ENCODE measurements at regions not wholly inside any gene's neighbourhood (a gene's known extent, or its start where the extent isn't known, plus 50 kb on each side); places are given as distances from the start of the nearest gene placed in this dataset.

- TF ChIP-seq ELK1 (IDR thresholded peaks at IDR 0.05; ENCODE audit: low read depth, low read length) = no peak
- TF ChIP-seq NR2F1 (conservative IDR thresholded peaks at IDR 0.05) = no peak
- TF ChIP-seq CHD4 (IDR thresholded peaks at IDR 0.05) = no peak
- TF ChIP-seq TCF7 (IDR thresholded peaks at IDR 0.05; ENCODE audit: borderline replicate concordance) = no peak
- TF ChIP-seq YY1 (IDR thresholded peaks at IDR 0.05; ENCODE audit: low read depth, low read length) = peak; percentile 47; the same call in 1 of the 2 replicates
- no peak for TF ChIP-seq KAT2A (conservative IDR thresholded peaks at IDR 0.05; ENCODE audit: control insufficient read depth, low read depth, low read length)
- no peak for TF ChIP-seq HSF1 (IDR thresholded peaks at IDR 0.05; ENCODE audit: low read depth, low read length)
- TF ChIP-seq SMARCA5 (IDR thresholded peaks at IDR 0.05) = no peak
- TF ChIP-seq, protein P1, sequence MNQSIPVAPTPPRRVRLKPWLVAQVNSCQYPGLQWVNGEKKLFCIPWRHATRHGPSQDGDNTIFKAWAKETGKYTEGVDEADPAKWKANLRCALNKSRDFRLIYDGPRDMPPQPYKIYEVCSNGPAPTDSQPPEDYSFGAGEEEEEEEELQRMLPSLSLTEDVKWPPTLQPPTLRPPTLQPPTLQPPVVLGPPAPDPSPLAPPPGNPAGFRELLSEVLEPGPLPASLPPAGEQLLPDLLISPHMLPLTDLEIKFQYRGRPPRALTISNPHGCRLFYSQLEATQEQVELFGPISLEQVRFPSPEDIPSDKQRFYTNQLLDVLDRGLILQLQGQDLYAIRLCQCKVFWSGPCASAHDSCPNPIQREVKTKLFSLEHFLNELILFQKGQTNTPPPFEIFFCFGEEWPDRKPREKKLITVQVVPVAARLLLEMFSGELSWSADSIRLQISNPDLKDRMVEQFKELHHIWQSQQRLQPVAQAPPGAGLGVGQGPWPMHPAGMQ (IDR thresholded peaks at IDR 0.05; ENCODE audit: borderline replicate concordance) = no peak
- no peak for TF ChIP-seq TCF3 (IDR thresholded peaks at IDR 0.05; ENCODE audit: borderline replicate concordance, insufficient read depth, low read depth, low read length)
- no peak for TF ChIP-seq NFXL1 (IDR thresholded peaks at IDR 0.05; ENCODE audit: borderline replicate concordance)
- 0 out of 4 replicates have a peak, but pooled peaks of 1 of the 2 experiments have one; percentile 12 for TF ChIP-seq ETV6 (conservative IDR thresholded peaks at IDR 0.05 in 1 of 2, IDR thresholded peaks at IDR 0.05 in 1 of 2; ENCODE audit: borderline replicate concordance in 1 of 2, low read depth in 1 of 2)
- no peak for TF ChIP-seq E4F1 (IDR thresholded peaks at IDR 0.05; ENCODE audit: borderline replicate concordance, partially characterized antibody)
- TF ChIP-seq CEBPB (IDR thresholded peaks at IDR 0.05; ENCODE audit: borderline replicate concordance in 1 of 2, low read depth in 2 of 2, low read length in 2 of 2) = no peak
- no peak for TF ChIP-seq CHD2 (IDR thresholded peaks at IDR 0.05; ENCODE audit: borderline replicate concordance, low read depth, low read length)
- TF ChIP-seq GABPA (IDR thresholded peaks at IDR 0.05; ENCODE audit: low read depth) = 0 out of 2 replicates have a peak, but pooled peaks have one; percentile 39
- no peak for TF ChIP-seq RFX5 (IDR thresholded peaks at IDR 0.05; ENCODE audit: low read depth, low read length)
- TF ChIP-seq BHLHE40 (IDR thresholded peaks at IDR 0.05; ENCODE audit: borderline replicate concordance in 1 of 2, low read depth in 2 of 2, low read length in 1 of 2) = peak in 1 of 2 experiments; percentile 18; a peak in 1 of 4 replicates
- 0 out of 2 replicates have a peak, but pooled peaks have one; percentile 42 for TF ChIP-seq DPF2 (IDR thresholded peaks at IDR 0.05)
- TF ChIP-seq, protein P2, sequence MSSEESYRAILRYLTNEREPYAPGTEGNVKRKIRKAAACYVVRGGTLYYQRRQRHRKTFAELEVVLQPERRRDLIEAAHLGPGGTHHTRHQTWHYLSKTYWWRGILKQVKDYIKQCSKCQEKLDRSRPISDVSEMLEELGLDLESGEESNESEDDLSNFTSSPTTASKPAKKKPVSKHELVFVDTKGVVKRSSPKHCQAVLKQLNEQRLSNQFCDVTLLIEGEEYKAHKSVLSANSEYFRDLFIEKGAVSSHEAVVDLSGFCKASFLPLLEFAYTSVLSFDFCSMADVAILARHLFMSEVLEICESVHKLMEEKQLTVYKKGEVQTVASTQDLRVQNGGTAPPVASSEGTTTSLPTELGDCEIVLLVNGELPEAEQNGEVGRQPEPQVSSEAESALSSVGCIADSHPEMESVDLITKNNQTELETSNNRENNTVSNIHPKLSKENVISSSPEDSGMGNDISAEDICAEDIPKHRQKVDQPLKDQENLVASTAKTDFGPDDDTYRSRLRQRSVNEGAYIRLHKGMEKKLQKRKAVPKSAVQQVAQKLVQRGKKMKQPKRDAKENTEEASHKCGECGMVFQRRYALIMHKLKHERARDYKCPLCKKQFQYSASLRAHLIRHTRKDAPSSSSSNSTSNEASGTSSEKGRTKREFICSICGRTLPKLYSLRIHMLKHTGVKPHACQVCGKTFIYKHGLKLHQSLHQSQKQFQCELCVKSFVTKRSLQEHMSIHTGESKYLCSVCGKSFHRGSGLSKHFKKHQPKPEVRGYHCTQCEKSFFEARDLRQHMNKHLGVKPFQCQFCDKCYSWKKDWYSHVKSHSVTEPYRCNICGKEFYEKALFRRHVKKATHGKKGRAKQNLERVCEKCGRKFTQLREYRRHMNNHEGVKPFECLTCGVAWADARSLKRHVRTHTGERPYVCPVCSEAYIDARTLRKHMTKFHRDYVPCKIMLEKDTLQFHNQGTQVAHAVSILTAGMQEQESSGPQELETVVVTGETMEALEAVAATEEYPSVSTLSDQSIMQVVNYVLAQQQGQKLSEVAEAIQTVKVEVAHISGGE (CRISPR knock-in tag; IDR thresholded peaks at IDR 0.05) = no peak
- TF ChIP-seq ZZZ3 (IDR thresholded peaks at IDR 0.05; ENCODE audit: control insufficient read depth, insufficient read length, low read depth) = no peak
Measured at GRCh38 chr2:207288628-207289027, 122.9 kb upstream of the KLF7 start (continued).

All from GM12878 (cell line).